Right renal cortex interstitium (tissue), 3 donors: ENCODE measurements at regions not wholly inside any gene's neighbourhood (a gene's known extent, or its start where the extent isn't known, plus 50 kb on each side); places are given as distances from the start of the nearest gene placed in this dataset.

Experiments used
- DNase-seq, 3 donors: peaks; one replicate each; pipeline ENCODE4 v3.0.0-alpha.2; 2013; ENCODE audit warnings: low read depth in 3 of 3, low spot score in 2 of 3

- DNase-seq: peak; percentile 78 to 91 (median 87)
Observed at GRCh38 chr2:129877289-129877741, 102.2 kb upstream of the RAB6C start.

GRCh38 chr2:129877795-129878775, 101.4 kb upstream of the RAB6C start:
- DNase-seq: peak; percentile 39 to 55 (median 54)

DNA sequence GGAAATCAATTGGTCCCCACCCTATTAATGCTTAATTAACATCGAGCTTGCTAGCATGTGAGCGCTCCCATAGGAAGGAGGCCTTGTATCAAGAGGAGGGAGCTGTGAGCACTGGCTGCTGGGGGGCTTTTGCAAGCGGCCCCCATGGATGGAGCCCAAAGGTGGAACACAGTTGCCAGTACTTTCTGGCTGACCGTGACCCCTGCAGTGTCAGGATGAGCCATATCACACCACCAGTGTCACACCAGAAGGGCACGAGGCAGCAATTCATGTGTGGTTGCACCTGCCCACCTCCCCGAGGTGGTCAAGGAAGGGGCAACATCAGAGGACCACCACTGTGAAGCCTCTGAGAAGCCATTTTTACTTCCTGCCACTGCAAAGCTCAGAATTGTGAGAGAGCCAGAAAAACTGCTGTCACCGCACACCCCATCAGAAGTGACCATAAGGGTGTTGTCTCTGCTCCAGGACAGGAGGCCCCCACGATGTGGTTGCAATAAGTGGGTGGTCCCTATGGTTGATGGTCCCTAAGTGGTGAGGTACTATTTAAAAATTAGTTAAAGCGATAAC, 99.8 kb upstream of the RAB6C start:
- no peak for DNase-seq

DNA sequence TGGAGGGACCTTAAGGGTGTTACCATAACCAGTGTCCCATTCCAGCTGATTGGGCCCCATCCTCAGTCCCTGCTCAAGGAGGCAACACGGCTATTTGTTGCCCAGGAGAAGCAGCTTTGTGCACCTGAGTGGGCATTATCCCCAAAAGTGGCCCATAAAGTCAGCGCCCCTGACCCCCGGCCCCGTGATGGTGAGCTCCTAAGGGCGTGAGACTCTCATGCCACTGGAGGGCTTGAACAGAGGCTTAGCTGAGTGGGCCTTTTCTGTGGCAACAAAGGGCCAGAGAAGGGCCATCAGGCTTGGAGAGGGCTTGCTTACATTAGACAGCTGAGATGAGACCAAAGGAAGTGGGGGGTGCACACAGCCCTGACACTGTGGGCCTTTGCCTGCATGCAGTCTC, 99.2 kb upstream of the RAB6C start:
- DNase-seq: no peak

DNA sequence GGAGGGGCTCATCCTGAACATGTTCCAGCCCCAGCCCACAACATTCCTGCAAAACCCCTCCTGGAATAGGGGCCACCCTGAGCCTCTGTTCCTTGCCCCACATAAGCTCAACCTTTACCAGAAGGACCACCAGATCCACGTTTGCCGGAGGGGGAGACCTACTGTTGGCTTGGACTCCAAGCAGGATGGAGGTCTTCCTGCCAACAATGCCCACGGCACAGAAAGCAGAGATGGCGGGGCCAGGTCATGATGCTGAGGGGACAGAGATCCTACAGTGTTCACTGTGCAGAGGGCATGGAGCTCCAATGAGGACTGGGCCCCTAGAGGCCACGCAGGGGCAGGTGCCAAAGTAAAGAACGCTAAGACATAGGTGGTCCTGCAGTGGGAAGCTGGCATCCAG, 98.5 kb upstream of the RAB6C start:
- no peak for DNase-seq

DNA sequence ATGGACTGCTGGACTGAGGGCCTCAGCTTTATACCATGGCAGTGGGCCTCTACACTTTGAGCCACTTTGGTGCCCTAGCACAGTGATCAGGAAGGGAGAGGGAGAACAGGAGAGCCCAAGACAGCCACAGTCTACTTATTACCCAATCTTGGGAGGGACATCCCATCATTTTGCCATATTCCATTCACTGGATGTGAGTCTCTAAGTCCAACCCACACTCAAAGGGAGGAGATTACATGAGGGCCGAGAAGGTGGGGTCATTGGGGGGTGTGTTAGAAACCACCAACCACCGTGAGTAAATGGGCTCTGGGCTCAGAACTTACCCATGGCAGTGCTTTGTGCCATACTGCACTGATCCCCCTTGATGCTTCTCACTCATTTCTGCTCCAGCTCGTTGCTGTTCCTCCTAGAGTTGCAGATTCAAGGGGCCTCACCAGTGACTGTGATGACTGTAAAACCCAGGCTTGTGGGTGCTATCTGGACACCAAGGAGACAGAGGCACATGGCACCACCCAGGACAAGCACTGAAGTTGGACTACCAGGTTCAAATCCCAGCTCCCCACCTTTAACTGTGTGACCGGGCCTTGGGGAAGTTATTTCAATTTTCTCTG, 97.6 kb upstream of the RAB6C start:
- no peak for DNase-seq

- DNase-seq: no peak
Observed at GRCh38 chr2:129882476-129882875, 97.0 kb upstream of the RAB6C start.

- no peak for DNase-seq
Observed at GRCh38 chr2:129883121-129883520, 96.3 kb upstream of the RAB6C start.

GRCh38 chr2:129884221-129884786, 95.2 kb upstream of the RAB6C start:
- no peak for DNase-seq

DNA sequence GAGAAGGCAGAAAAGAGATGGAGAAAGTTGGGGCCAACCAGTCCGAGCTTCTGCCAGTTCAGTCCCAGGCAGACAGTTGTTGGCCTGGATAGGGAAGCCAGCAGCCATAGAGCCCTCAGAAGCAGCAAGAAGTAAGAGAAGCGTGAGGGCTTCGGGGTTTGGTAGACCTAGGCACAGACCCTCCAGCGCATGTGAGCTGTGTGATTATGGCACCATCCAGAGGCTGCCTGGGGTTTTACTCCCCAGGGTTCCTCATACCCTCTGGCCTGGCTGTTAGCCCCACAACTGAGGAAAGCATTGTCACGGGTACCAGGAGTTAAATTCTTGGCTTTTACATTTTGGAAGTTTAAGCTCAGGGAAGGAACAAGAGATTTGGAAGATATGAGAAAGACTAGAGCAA, 93.7 kb upstream of the RAB6C start:
- DNase-seq: no peak

DNA sequence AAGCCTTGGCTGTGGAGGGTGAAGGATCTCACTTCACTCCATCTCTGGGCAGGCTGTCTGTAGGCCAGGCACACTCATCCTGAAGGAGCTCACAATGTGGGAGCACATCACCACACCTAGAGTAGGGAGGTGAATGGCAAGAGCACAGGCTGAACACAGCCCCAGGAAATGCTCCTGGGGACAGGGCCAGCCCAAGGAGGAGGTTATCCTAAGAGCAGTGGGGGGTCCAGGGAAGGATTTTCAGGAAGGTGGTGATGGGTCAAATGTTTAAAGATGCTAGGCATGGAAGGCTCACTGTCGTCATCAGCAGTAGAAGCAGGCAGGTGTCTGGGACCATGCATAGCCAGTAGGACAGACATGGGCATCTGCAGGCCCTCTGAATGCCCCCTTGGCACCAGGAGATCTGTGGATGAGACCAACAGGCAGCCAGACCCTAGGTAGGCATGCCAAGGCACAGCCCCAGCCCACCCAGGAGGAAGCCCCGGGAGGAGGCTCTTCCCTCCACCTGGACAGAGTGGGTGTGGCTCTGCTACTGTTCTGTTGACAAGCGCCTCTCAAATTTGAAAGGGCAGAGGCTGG, 91.7 kb upstream of the RAB6C start:
- no peak for DNase-seq

DNA sequence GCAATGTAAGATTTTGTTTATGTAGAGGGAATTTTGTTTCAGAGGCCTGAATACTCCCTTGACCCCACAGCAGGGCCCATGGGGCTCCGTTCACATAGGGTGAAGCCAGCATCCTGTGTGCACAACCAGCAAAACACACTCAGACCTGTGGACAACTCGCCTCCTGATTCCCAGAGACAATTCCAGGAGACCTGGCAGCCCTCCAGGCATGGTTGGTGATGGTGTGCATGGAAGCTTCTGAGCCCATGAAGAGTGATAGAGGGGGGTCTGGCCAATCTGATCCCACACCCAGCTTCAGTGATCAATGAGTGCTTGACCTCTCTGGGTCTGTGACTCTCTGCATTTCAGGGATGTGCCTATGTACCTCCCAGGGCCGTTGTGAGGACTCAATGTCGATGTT, 91.0 kb upstream of the RAB6C start:
- no peak for DNase-seq

DNA sequence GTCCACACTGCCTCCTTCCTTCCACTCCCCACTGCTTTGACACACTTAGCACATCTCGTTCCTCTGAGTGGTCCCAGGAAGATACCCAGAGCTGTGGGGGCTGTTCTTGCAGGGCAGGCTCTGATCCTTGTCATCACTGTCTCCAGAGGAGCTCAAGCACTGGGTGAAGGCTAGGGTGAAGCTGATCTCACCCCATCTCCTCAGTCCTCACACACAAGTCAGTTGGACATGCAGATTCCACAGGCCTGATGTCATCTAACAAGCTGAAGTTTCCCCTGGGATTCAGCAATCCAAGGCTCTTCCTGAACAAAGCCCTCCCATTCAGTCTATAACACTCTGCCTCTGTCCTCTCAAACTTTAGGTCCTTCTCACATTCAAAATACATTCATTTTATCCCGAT, 90.6 kb upstream of the RAB6C start:
- DNase-seq: no peak

GRCh38 chr2:129891341-129892320, 87.8 kb upstream of the RAB6C start:
- DNase-seq: no peak

DNA sequence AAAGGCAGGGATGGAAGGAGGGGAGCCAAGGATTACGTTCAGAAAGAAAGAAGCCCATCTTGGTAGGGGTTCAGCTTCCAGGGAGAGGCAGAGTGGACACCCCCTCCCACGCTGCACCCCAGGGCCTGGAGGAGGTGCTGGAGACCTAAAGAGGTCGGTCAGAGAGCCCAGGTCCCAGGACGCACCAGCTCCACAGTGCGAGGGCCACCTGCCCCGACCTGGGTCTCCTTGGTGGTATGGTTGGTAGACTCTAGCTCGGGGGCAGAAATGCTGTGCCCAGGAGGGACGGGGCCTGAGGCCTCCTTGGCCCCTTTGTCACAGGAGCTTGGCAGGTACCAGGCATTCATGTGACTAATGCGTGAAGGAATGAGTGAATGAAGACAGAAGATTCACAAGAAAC, 87.1 kb upstream of the RAB6C start:
- DNase-seq: no peak

DNA sequence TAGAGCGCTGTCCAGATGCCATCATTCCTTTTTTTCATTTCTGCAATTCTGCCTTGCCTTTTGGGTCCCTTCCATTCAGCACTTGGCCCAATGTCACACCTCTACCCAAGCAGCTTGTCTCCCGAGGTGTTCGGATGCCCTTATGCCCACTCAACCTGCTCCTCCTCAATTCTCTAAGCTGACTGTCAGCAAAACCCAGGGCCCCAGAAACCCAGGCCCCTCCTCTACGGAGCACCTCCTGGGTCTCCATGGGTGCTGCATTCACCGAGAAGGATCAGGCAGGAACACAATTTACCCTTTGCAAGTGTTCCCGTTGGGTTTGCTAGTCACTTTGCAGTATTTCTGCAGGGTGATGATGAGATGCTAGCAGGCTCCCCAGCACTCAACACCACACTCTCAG, 86.7 kb upstream of the RAB6C start:
- DNase-seq: no peak

DNA sequence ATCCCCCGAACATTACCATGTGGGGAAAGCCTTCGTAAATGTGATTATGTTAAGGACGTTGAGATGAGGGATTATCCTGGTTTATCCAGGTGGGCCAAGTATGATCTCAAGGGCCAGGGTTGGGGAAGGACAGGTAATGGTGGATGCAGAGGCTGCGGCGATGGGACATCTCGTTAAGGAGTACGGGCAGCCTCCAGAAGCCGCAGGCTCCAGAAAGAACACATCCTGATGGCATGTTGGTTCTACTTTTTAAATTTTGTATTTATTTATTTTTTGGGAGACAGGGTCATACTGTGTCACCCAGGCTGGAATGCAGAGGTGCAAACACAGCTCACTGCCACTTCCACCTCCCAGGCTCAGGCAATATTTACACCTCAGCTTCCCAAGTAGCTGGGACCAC, 86.2 kb upstream of the RAB6C start:
- no peak for DNase-seq

DNA sequence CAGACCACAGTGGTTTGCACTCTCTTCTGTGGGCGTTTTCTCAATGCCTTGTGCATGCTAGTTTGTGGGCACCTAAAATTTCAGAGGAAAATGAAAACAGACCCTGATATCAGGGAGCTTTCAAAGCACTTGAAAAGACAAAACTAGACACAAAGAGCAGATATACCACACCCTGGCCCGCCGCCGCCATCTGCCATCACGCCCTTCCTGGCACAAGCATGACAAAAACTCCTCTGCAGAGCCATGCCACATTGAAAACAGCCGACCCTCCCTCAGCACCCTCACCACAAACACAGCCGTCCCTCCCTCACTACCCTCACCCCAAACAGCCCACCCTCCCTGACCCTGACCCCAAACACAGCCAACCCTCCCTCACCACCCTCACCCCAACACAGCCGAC, 84.8 kb upstream of the RAB6C start:
- no peak for DNase-seq

DNA sequence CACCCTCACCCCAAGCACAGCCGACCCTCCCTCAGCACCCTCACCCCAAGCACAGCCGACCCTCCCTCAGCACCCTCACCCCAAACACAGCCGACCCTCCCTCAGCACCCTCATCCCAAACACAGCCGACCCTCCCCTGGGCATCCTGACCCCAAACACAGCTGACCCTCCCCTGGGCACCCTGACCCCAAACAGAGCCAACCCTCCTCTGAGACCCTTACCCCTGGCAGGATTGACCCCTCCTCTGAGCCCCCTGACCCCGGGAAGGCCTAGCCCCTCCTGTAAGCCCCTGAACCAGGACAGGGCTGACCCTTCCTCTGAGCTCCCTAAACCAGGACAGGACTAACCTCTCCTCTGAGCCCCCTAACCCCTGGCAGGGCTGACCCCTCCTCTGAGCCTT, 84.4 kb upstream of the RAB6C start:
- no peak for DNase-seq

GRCh38 chr2:129895526-129896082, 83.9 kb upstream of the RAB6C start:
- no peak for DNase-seq
